ENCODE measurements at regions not wholly inside any gene's neighbourhood (a gene's known extent, or its start where the extent isn't known, plus 50 kb on each side); places are given as distances from the start of the nearest gene placed in this dataset.

- DNase-seq (ENCODE audit: low spot score), result no peak
These were observed 679.5 kb upstream of the CDH8 start for GRCh38 chr16:62715701-62716100.

GRCh38 chr16:62712566-62712965 lies 676.3 kb upstream of the CDH8 start:
- intact Hi-C loops (cut with micrococcal nuclease), result no loop called here

More at GRCh38 chr16:62715701-62716100, 679.5 kb upstream of the CDH8 start:
- H3K27me3 Mint-ChIP-seq (ENCODE audit: insufficient read depth), result no peaks in the 10 kb centered on the region
- H3K4me1 Mint-ChIP-seq (ENCODE audit: low read depth), result no peaks in the 10 kb centered on the region
- no peak overlapping the region for H3K4me3 Mint-ChIP-seq
- no peaks in the 10 kb centered on the region for H3K36me3 Mint-ChIP-seq (ENCODE audit: low read depth)
- H3K27ac Mint-ChIP-seq, result no peak overlapping the region
- intact Hi-C loops (cut with micrococcal nuclease), result no loop called here
- H3K9me3 Mint-ChIP-seq, result peaks cover 35% of the 10 kb centered on the region

GRCh38 chr16:62711797-62712196 lies 675.6 kb upstream of the CDH8 start:
- Mint-ChIP-seq H3K27ac (no peak overlapping the region), H3K27me3 (ENCODE audit: insufficient read depth) (no peaks in the 10 kb centered on the region), H3K4me1 (ENCODE audit: low read depth) (no peaks in the 10 kb centered on the region), H3K36me3 (ENCODE audit: low read depth) (no peaks in the 10 kb centered on the region), H3K9me3 (peaks cover 27% of the 10 kb centered on the region), H3K4me3 (no peak overlapping the region)
- intact Hi-C loops (cut with micrococcal nuclease), result no loop called here
- DNase-seq (ENCODE audit: low spot score), result no peak

More at GRCh38 chr16:62712566-62712965, 676.3 kb upstream of the CDH8 start:
- Mint-ChIP-seq H3K36me3 (ENCODE audit: low read depth) (no peaks in the 10 kb centered on the region), H3K4me1 (ENCODE audit: low read depth) (no peaks in the 10 kb centered on the region), H3K27ac (no peak overlapping the region), H3K4me3 (no peak overlapping the region), H3K27me3 (ENCODE audit: insufficient read depth) (no peaks in the 10 kb centered on the region), H3K9me3 (peaks cover 31% of the 10 kb centered on the region)
- DNase-seq (ENCODE audit: low spot score), result no peak

GRCh38 chr16:62709794-62710193 lies 673.6 kb upstream of the CDH8 start:
- no peaks in the 10 kb centered on the region for H3K27me3 Mint-ChIP-seq (ENCODE audit: insufficient read depth)
- H3K9me3 Mint-ChIP-seq, result peaks cover 24% of the 10 kb centered on the region
- no peaks in the 10 kb centered on the region for H3K36me3 Mint-ChIP-seq (ENCODE audit: low read depth)
- H3K4me1 Mint-ChIP-seq (ENCODE audit: low read depth), result no peaks in the 10 kb centered on the region
- H3K4me3 Mint-ChIP-seq, result no peak overlapping the region
- no peak for DNase-seq (ENCODE audit: low spot score)
- intact Hi-C loops (cut with micrococcal nuclease), result no loop called here
- H3K27ac Mint-ChIP-seq, result no peak overlapping the region

GRCh38 chr16:62701426-62701825 lies 665.2 kb upstream of the CDH8 start:
- no peaks in the 10 kb centered on the region for H3K27me3 Mint-ChIP-seq (ENCODE audit: insufficient read depth)
- intact Hi-C loops (cut with micrococcal nuclease), result no loop called here
- H3K4me3 Mint-ChIP-seq, result no peak overlapping the region
- DNase-seq (ENCODE audit: low spot score), result no peak
- no peak overlapping the region for H3K27ac Mint-ChIP-seq
- H3K9me3 Mint-ChIP-seq, result peaks cover 31% of the 10 kb centered on the region
- H3K36me3 Mint-ChIP-seq (ENCODE audit: low read depth), result no peaks in the 10 kb centered on the region
- no peaks in the 10 kb centered on the region for H3K4me1 Mint-ChIP-seq (ENCODE audit: low read depth)

- no peak for DNase-seq (ENCODE audit: low spot score)
- H3K9me3 Mint-ChIP-seq, result peaks cover 36% of the 10 kb centered on the region
- H3K27ac Mint-ChIP-seq, result no peak overlapping the region
- intact Hi-C loops (cut with micrococcal nuclease), result no loop called here
- H3K27me3 Mint-ChIP-seq (ENCODE audit: insufficient read depth), result no peaks in the 10 kb centered on the region
- no peaks in the 10 kb centered on the region for H3K4me1 Mint-ChIP-seq (ENCODE audit: low read depth)
- no peaks in the 10 kb centered on the region for H3K36me3 Mint-ChIP-seq (ENCODE audit: low read depth)
- H3K4me3 Mint-ChIP-seq, result no peak overlapping the region
These were observed 664.4 kb upstream of the CDH8 start for GRCh38 chr16:62700426-62701294.

- Mint-ChIP-seq H3K9me3 (peaks cover 54% of the 10 kb centered on the region), H3K4me3 (no peak overlapping the region), H3K27ac (no peak overlapping the region), H3K4me1 (ENCODE audit: low read depth) (no peaks in the 10 kb centered on the region), H3K27me3 (ENCODE audit: insufficient read depth) (no peaks in the 10 kb centered on the region), H3K36me3 (ENCODE audit: low read depth) (no peaks in the 10 kb centered on the region)
- intact Hi-C loops (cut with micrococcal nuclease), result no loop called here
- DNase-seq (ENCODE audit: low spot score), result no peak
These were observed 656.4 kb upstream of the CDH8 start for GRCh38 chr16:62692685-62693084.

GRCh38 chr16:62681819-62682218 lies 645.6 kb upstream of the CDH8 start:
- Mint-ChIP-seq H3K27ac (no peak overlapping the region), H3K4me3 (no peak overlapping the region), H3K36me3 (ENCODE audit: low read depth) (no peaks in the 10 kb centered on the region), H3K4me1 (ENCODE audit: low read depth) (no peaks in the 10 kb centered on the region), H3K9me3 (peaks cover 28% of the 10 kb centered on the region), H3K27me3 (ENCODE audit: insufficient read depth) (no peaks in the 10 kb centered on the region)
- no peak for DNase-seq (ENCODE audit: low spot score)
- intact Hi-C loops (cut with micrococcal nuclease), result no loop called here

GRCh38 chr16:62678796-62679195 lies 642.6 kb upstream of the CDH8 start:
- peaks cover 42% of the 10 kb centered on the region for H3K9me3 Mint-ChIP-seq

GRCh38 chr16:62676306-62676705 lies 640.1 kb upstream of the CDH8 start:
- Mint-ChIP-seq H3K27me3 (ENCODE audit: insufficient read depth) (no peaks in the 10 kb centered on the region), H3K4me1 (ENCODE audit: low read depth) (no peaks in the 10 kb centered on the region), H3K36me3 (ENCODE audit: low read depth) (no peaks in the 10 kb centered on the region), H3K27ac (no peak overlapping the region), H3K4me3 (no peak overlapping the region), H3K9me3 (peaks cover 44% of the 10 kb centered on the region)
- no peak for DNase-seq (ENCODE audit: low spot score)
- intact Hi-C loops (cut with micrococcal nuclease), result no loop called here

More at GRCh38 chr16:62678796-62679195, 642.6 kb upstream of the CDH8 start:
- intact Hi-C loops (cut with micrococcal nuclease), result no loop called here
- Mint-ChIP-seq H3K4me3 (no peak overlapping the region), H3K4me1 (ENCODE audit: low read depth) (no peaks in the 10 kb centered on the region), H3K27ac (no peak overlapping the region), H3K36me3 (ENCODE audit: low read depth) (no peaks in the 10 kb centered on the region), H3K27me3 (ENCODE audit: insufficient read depth) (no peaks in the 10 kb centered on the region)
- DNase-seq (ENCODE audit: low spot score), result no peak

GRCh38 chr16:62665269-62665668 lies 629.0 kb upstream of the CDH8 start:
- Mint-ChIP-seq H3K4me1 (ENCODE audit: low read depth) (no peaks in the 10 kb centered on the region), H3K4me3 (no peak overlapping the region), H3K36me3 (ENCODE audit: low read depth) (no peaks in the 10 kb centered on the region), H3K9me3 (peaks cover 14% of the 10 kb centered on the region), H3K27ac (no peak overlapping the region), H3K27me3 (ENCODE audit: insufficient read depth) (no peaks in the 10 kb centered on the region)
- intact Hi-C loops (cut with micrococcal nuclease), result no loop called here
- DNase-seq (ENCODE audit: low spot score), result no peak

GRCh38 chr16:62664566-62664965 lies 628.3 kb upstream of the CDH8 start:
- no peak for DNase-seq (ENCODE audit: low spot score)
- Mint-ChIP-seq H3K36me3 (ENCODE audit: low read depth) (no peaks in the 10 kb centered on the region), H3K4me1 (ENCODE audit: low read depth) (no peaks in the 10 kb centered on the region), H3K27me3 (ENCODE audit: insufficient read depth) (no peaks in the 10 kb centered on the region), H3K27ac (no peak overlapping the region), H3K9me3 (peaks cover 14% of the 10 kb centered on the region), H3K4me3 (no peak overlapping the region)
- intact Hi-C loops (cut with micrococcal nuclease), result no loop called here

- H3K27me3 Mint-ChIP-seq (ENCODE audit: insufficient read depth), result no peaks in the 10 kb centered on the region
- no peak overlapping the region for H3K4me3 Mint-ChIP-seq
- DNase-seq (ENCODE audit: low spot score), result no peak
- H3K36me3 Mint-ChIP-seq (ENCODE audit: low read depth), result no peaks in the 10 kb centered on the region
- H3K27ac Mint-ChIP-seq, result no peak overlapping the region
- no peaks in the 10 kb centered on the region for H3K4me1 Mint-ChIP-seq (ENCODE audit: low read depth)
- intact Hi-C loops (cut with micrococcal nuclease), result no loop called here
- H3K9me3 Mint-ChIP-seq, result peaks cover 16% of the 10 kb centered on the region
These were observed 625.2 kb upstream of the CDH8 start for GRCh38 chr16:62661435-62661834.
